Retinal pigment epithelial cell (primary cell): ENCODE measurements at regions not wholly inside any gene's neighbourhood (a gene's known extent, or its start where the extent isn't known, plus 50 kb on each side); places are given as distances from the start of the nearest gene placed in this dataset.

Experiments used
- DNase-seq: peaks from one replicate; pipeline ENCODE4 v3.0.0-alpha.2; 2010; ENCODE audit warnings: low read depth
- H3K4me3 ChIP-seq: 2 replicates; pipeline ENCODE4 v1.5.1; 2011; ENCODE audit warnings: mild to moderate bottlenecking, low read length, control low read depth, moderate library complexity
- TF ChIP-seq, protein P1 (sequence below): conservative IDR thresholded peaks from 2 replicates; pipeline ENCODE4 v1.5.1; 2011; ENCODE audit warnings: low read depth, low read length, control low read depth, inconsistent platforms

- TF ChIP-seq, protein P1, sequence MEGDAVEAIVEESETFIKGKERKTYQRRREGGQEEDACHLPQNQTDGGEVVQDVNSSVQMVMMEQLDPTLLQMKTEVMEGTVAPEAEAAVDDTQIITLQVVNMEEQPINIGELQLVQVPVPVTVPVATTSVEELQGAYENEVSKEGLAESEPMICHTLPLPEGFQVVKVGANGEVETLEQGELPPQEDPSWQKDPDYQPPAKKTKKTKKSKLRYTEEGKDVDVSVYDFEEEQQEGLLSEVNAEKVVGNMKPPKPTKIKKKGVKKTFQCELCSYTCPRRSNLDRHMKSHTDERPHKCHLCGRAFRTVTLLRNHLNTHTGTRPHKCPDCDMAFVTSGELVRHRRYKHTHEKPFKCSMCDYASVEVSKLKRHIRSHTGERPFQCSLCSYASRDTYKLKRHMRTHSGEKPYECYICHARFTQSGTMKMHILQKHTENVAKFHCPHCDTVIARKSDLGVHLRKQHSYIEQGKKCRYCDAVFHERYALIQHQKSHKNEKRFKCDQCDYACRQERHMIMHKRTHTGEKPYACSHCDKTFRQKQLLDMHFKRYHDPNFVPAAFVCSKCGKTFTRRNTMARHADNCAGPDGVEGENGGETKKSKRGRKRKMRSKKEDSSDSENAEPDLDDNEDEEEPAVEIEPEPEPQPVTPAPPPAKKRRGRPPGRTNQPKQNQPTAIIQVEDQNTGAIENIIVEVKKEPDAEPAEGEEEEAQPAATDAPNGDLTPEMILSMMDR = no peak
- H3K4me3 ChIP-seq = no peak overlapping the region
- DNase-seq = no peak
These were observed 333.1 kb downstream of the BRD1 start for GRCh38 chr22:49494555-49494954.

DNA sequence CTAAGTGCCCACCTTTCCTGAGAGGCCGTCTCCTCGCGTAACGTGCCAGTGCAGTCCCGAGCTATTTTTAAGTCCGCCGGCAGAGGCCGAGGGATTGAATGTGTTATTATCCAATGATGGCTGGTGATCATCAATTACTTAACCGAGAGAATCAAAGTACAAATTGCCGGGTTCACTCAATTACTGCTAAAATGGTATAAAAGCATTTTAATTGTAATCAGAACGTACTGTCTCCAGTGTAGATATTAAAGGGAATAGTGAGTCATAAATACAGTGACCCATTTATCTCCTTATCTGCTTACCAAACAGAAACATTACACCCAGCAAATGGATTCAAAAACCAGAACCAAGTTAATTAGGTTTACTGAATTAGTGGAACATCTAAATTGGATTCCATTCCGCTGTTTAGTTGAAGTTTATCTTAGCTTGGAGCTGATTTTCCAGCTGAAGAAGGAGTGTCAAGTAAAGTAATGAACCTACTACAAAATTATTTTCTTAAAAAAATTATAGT, 334.9 kb downstream of the BRD1 start:
- DNase-seq = no peak
- H3K4me3 ChIP-seq = no peak overlapping the region
- TF ChIP-seq, protein P1 = no peak

- TF ChIP-seq, protein P1 = no peak
- no peak overlapping the region for H3K4me3 ChIP-seq
- no peak for DNase-seq
These were observed 335.4 kb downstream of the BRD1 start for GRCh38 chr22:49492308-49492707.

- TF ChIP-seq, protein P1 = no peak
- DNase-seq = no peak
- no peak overlapping the region for H3K4me3 ChIP-seq
These were observed 335.9 kb downstream of the BRD1 start for GRCh38 chr22:49491726-49492125.

- no peak overlapping the region for H3K4me3 ChIP-seq
- no peak for DNase-seq
- TF ChIP-seq, protein P1 = no peak
These were observed 336.4 kb downstream of the BRD1 start for GRCh38 chr22:49491221-49491635.

- no peak overlapping the region for H3K4me3 ChIP-seq
- TF ChIP-seq, protein P1 = no peak
- no peak for DNase-seq
These were observed 337.0 kb downstream of the BRD1 start for GRCh38 chr22:49490692-49491091.

DNA sequence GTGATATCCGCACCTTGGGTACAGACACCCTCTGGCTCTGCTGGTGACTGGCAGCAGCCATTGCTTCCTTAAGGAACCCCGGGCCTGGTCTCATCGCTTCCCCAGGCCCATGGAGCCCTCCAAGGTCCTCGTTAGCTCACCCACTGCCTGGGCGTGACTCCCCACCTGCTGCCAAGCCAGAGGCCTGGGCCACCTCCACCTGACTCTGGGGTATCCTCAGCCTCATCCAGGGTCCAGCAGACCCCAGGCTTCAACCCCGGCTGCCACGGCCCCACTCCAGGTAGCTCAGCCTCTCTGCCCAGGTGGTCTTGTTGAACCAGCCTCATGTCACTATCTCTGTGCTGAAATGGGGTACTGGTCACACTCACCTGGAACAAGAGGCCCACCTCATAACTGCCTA, 337.9 kb downstream of the BRD1 start:
- TF ChIP-seq, protein P1 = no peak

More for the DNA sequence above, 337.9 kb downstream of the BRD1 start:
- no peak for DNase-seq
- H3K4me3 ChIP-seq = no peak overlapping the region
